WERI-Rb-1 (cell line): ENCODE measurements at regions not wholly inside any gene's neighbourhood (a gene's known extent, or its start where the extent isn't known, plus 50 kb on each side); places are given as distances from the start of the nearest gene placed in this dataset.

Experiments
- DNase-seq: peaks from one replicate; pipeline ENCODE4 v3.0.0-alpha.2; 2020
- H3K27ac ChIP-seq: fragments of 250-450 bp; sonication (Bioruptor Pico); 2 replicates; pipeline ENCODE4 v1.5.1; 2020; ENCODE audit warnings: mild to moderate bottlenecking, moderate library complexity
- H3K27me3 ChIP-seq: fragments of 250-450 bp; sonication (Bioruptor Pico); 2 replicates; pipeline ENCODE4 v1.5.1; 2021; ENCODE audit warnings: mild to moderate bottlenecking, low read depth, moderate library complexity; ENCODE audit not compliant: insufficient read depth, severe bottlenecking
- H3K36me3 ChIP-seq: fragments of 250-450 bp; sonication (Bioruptor Pico); 2 replicates; pipeline ENCODE4 v1.5.1; 2020; ENCODE audit warnings: mild to moderate bottlenecking, moderate library complexity
- H3K4me3 ChIP-seq: 2 replicates; pipeline ENCODE4 v1.5.1; 2011; ENCODE audit warnings: low read depth, mild to moderate bottlenecking, control low read depth, low read length
- H3K9me3 ChIP-seq: fragments of 250-450 bp; sonication (Bioruptor Pico); 2 replicates; pipeline ENCODE4 v1.5.1; 2021; ENCODE audit warnings: mild to moderate bottlenecking, moderate library complexity; ENCODE audit not compliant: severe bottlenecking
- TF ChIP-seq, protein P1 (sequence below): IDR thresholded peaks from 2 replicates; pipeline ENCODE4 v1.5.1; 2011; ENCODE audit warnings: low read depth, mild to moderate bottlenecking, control low read depth, inconsistent platforms, low read length

DNA sequence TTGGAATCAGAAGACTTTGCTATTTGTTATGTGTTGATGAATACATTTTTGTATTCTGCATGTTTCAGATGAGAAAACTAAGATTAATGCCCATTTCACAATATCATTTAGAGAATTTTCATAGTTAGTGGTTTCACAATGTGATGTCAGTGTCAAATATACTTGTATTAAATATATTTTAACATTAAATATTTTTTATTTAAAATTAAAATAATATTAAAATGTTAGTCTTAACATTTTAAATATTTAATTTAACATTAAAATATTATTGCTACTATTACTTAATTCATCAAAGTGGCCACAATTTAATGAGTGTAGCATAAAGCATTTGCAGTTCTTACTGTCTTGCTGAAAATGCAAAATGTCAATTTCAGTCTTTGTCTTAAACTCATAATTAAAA is 478.8 kb downstream of the KCNJ2 start:
- DNase-seq = no peak
- H3K36me3 ChIP-seq = no peaks in the 10 kb centered on the region
- no peaks in the 10 kb centered on the region for H3K9me3 ChIP-seq
- no peak overlapping the region for H3K4me3 ChIP-seq
- TF ChIP-seq, protein P1, sequence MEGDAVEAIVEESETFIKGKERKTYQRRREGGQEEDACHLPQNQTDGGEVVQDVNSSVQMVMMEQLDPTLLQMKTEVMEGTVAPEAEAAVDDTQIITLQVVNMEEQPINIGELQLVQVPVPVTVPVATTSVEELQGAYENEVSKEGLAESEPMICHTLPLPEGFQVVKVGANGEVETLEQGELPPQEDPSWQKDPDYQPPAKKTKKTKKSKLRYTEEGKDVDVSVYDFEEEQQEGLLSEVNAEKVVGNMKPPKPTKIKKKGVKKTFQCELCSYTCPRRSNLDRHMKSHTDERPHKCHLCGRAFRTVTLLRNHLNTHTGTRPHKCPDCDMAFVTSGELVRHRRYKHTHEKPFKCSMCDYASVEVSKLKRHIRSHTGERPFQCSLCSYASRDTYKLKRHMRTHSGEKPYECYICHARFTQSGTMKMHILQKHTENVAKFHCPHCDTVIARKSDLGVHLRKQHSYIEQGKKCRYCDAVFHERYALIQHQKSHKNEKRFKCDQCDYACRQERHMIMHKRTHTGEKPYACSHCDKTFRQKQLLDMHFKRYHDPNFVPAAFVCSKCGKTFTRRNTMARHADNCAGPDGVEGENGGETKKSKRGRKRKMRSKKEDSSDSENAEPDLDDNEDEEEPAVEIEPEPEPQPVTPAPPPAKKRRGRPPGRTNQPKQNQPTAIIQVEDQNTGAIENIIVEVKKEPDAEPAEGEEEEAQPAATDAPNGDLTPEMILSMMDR = no peak
- H3K27ac ChIP-seq = no peak overlapping the region
- no peaks in the 10 kb centered on the region for H3K27me3 ChIP-seq

DNA sequence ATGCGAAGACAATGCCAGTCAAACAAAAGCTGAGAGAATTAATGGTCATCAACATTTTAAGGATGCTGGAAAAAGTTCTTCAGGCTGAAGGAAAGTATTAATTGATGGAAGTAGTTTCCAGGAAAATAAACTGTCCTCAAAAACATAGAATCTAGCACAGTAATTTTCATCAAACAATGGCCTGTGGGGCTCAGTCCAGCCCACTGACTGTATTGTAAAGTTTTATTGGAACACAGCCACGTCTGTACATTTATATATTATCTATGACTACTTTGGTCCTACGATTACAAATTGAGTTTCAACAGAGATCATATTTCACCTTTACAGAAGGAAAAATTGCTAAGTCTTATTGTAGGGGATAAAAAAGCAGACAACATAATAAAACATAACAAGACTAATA is 484.5 kb downstream of the KCNJ2 start:
- no peak overlapping the region for H3K27ac ChIP-seq
- no peak for DNase-seq
- H3K9me3 ChIP-seq = no peaks in the 10 kb centered on the region
- H3K27me3 ChIP-seq = no peaks in the 10 kb centered on the region
- TF ChIP-seq, protein P1 = no peak
- H3K4me3 ChIP-seq = no peak overlapping the region
- H3K36me3 ChIP-seq = no peaks in the 10 kb centered on the region

DNA sequence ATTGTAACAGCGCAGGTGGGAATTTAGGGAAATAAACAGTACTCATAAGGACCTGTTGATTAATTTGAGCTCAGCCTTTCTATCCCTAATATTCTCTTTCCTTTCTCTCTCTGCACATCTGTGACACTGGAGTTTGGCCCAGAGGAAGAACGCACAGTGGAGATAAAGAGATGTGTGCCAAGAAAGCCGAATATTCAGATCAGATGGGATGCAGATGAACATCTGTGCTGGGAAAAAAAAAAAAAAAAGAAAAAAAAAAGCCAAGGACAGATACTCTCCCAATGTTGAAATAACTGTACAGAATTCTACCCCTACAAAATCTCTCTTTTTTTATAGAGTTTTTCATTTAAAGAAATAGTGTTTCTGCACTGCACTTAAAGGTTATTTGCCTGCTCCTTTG is 485.4 kb downstream of the KCNJ2 start:
- no peaks in the 10 kb centered on the region for H3K9me3 ChIP-seq
- DNase-seq = no peak
- no peaks in the 10 kb centered on the region for H3K36me3 ChIP-seq
- H3K4me3 ChIP-seq = no peak overlapping the region
- no peaks in the 10 kb centered on the region for H3K27me3 ChIP-seq
- no peak overlapping the region for H3K27ac ChIP-seq
- TF ChIP-seq, protein P1 = no peak

DNA sequence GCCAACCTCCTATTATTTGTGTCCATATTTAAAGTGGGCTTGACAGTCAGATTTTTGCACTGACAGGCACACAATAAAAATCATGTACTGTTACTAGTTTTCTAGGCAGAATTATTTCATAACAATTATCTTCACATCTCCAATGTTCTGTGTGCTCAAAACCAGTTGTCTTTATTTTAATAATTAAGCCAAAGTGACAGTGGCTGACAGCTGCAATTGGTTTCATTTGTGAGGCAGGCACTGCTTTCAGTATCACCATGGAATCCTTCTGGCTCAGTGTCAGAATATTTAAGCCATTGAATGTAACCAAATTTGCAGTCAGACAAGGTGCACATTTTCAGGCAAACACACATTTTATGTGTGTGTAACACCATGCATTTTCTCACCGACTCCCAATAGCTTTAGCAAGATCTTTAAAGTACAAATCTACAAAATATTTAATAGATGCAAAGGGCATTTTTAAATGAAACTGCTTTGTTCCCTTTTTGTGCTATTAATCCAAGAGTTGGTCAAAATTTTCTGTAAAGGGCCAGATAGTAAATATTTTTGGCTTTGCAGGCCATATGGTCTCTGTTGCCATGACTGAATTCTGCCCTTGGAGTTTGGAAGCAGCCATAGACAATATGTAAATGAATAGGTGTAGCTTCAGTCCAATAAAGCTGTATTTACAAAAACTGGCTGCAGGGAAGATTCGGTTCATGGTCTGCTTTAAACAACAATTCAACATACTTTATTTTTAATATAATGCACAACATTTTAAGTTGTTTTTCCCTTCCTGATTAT is 486.0 kb downstream of the KCNJ2 start:
- Histone ChIP-seq H3K4me3 (no peak overlapping the region), H3K36me3 (no peaks in the 10 kb centered on the region), H3K27me3 (no peaks in the 10 kb centered on the region), H3K27ac (no peak overlapping the region), H3K9me3 (no peaks in the 10 kb centered on the region)
- TF ChIP-seq, protein P1 = no peak
- no peak for DNase-seq

DNA sequence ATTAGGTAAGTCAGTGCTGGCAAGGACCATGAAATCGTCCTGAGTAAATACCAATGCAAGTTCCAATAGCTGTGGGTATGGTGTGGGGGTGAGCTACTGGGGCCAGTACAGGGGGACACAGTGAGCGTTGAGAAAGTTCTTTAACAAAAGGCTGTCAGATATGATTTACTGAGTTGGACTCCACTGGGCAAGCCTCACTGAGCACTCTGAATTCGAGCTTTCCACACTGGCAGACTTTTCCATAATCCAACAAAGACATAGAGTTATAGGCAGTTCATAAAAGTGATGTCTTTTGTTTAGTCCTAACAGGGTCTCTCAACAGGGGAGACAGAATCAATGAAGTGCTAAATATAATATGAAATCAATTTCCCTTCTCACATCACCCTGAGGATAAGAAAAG is 489.0 kb downstream of the KCNJ2 start:
- Histone ChIP-seq H3K27me3 (no peaks in the 10 kb centered on the region), H3K9me3 (no peaks in the 10 kb centered on the region), H3K27ac (no peak overlapping the region), H3K4me3 (no peak overlapping the region), H3K36me3 (no peaks in the 10 kb centered on the region)
- no peak for DNase-seq
- TF ChIP-seq, protein P1 = no peak

DNA sequence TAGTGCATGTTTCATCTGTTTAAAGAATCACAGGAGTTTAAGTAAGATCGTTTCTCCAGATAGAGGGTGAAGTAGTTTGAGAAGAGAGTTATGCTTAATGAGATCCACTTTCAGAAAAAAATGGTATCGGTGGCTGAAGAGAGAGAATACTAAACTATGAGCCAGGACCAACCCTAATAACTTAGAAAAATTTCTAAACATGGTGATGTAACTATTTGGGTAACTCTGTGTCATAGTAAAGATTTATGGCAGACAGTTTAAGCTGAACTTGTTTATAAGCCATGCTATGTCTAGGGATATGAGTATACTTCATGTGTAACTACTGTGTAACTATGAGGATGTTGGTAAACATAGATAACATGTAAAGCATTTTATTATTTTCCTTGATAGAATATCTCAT is 489.5 kb downstream of the KCNJ2 start:
- no peaks in the 10 kb centered on the region for H3K36me3 ChIP-seq
- TF ChIP-seq, protein P1 = no peak
- H3K4me3 ChIP-seq = no peak overlapping the region
- H3K27me3 ChIP-seq = no peaks in the 10 kb centered on the region
- no peaks in the 10 kb centered on the region for H3K9me3 ChIP-seq
- H3K27ac ChIP-seq = no peak overlapping the region
- no peak for DNase-seq
